Uterus (tissue), 3 donors: ENCODE measurements at regions not wholly inside any gene's neighbourhood (a gene's known extent, or its start where the extent isn't known, plus 50 kb on each side); places are given as distances from the start of the nearest gene placed in this dataset.

ENCODE experiments used
- DNase-seq, 2 donors: peaks; one replicate each; pipeline ENCODE4 v3.0.0-alpha.2; 2019 to 2020
- H3K27ac ChIP-seq, 2 donors: fragments of 200-600 bp; sonication (generic); 1 replicate in 1 of 2; 2 replicates in 1 of 2; pipeline ENCODE4 v1.5.1; 2016 to 2018
- H3K27me3 ChIP-seq, 2 donors: fragments of 200-600 bp; sonication (generic); one replicate each; pipeline ENCODE4 v1.5.1; 2018 to 2019; ENCODE audit warnings: control low read depth in 1 of 2
- H3K36me3 ChIP-seq, 2 donors: fragments of 200-600 bp; sonication (generic); one replicate each; pipeline ENCODE4 v1.5.1; 2019; ENCODE audit warnings: control low read depth in 1 of 2
- H3K4me1 ChIP-seq, 2 donors: fragments of 200-600 bp; sonication (generic); one replicate each; pipeline ENCODE4 v1.5.1; 2018 to 2019; ENCODE audit warnings: control low read depth in 1 of 2
- H3K4me3 ChIP-seq, 2 donors: fragments of 200-600 bp; sonication (generic); 1 replicate in 1 of 2; 2 replicates in 1 of 2; pipeline ENCODE4 v1.5.1; 2018 to 2019; ENCODE audit warnings: mild to moderate bottlenecking in 1 of 2
- H3K9me3 ChIP-seq, 2 donors: fragments of 200-600 bp; sonication (generic); one replicate each; pipeline ENCODE4 v1.5.1; 2019; ENCODE audit warnings: control low read depth in 1 of 2
- POLR2A ChIP-seq, 2 donors: fragments of 450-650 bp; IDR thresholded peaks; one replicate each; pipeline ENCODE4 v1.6.1; 2016; ENCODE audit warnings: antibody characterized with exemption in 2 of 2, mild to moderate bottlenecking in 1 of 2, moderate library complexity in 1 of 2
- intact Hi-C: fragments of 100-400 bp; cut with DNase I; formaldehyde crosslinking; loops from one replicate; pipeline ENCODE4 v1.15.1; 2023; ENCODE audit warnings: low total_unique reads
- TF ChIP-seq, protein P1 (sequence below), 4 experiments: fragments of 200-600 bp in 2 of 4; fragments of 450-650 bp in 2 of 4; sonication (generic) in 2 of 4; IDR thresholded peaks; one replicate each; pipeline ENCODE4 v1.5.1; 2016 to 2019; ENCODE audit warnings: antibody characterized with exemption in 4 of 4, mild to moderate bottlenecking in 2 of 4, moderate library complexity in 1 of 4
- donor health status: DM: yes; HTN: yes; CAD: no.

DNA sequence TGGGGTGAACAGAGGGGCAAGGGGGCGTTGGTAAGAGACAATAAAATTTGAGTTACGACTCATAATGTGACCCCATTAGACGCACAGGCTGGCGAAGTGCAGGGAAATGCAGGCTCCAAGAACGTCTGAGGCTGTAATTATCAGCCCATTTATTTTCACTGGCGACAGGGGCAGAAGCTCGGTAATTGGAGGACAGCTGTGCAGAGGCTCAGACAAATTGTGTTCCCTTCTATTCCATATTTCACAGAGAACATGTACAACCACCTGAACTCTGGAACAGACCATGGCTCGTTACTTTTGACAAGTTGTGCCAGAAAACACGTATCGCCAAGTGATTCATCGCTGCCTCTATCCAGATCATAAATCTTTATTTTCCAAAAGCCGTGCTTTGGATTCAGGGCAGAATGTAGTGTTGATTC is 137.3 kb upstream of the FRMD4A start:
- TF ChIP-seq, protein P1, sequence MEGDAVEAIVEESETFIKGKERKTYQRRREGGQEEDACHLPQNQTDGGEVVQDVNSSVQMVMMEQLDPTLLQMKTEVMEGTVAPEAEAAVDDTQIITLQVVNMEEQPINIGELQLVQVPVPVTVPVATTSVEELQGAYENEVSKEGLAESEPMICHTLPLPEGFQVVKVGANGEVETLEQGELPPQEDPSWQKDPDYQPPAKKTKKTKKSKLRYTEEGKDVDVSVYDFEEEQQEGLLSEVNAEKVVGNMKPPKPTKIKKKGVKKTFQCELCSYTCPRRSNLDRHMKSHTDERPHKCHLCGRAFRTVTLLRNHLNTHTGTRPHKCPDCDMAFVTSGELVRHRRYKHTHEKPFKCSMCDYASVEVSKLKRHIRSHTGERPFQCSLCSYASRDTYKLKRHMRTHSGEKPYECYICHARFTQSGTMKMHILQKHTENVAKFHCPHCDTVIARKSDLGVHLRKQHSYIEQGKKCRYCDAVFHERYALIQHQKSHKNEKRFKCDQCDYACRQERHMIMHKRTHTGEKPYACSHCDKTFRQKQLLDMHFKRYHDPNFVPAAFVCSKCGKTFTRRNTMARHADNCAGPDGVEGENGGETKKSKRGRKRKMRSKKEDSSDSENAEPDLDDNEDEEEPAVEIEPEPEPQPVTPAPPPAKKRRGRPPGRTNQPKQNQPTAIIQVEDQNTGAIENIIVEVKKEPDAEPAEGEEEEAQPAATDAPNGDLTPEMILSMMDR (IDR thresholded peaks at IDR 0.05) = no peak
- no peak for TF ChIP-seq POLR2A (IDR thresholded peaks at IDR 0.05)
- intact Hi-C loops = no loop called here
- H3K36me3 ChIP-seq = no peaks in the 10 kb centered on the region
- no peak overlapping the region for H3K27ac ChIP-seq
- no peak overlapping the region for H3K4me3 ChIP-seq
- no peaks in the 10 kb centered on the region for H3K27me3 ChIP-seq
- no peak for DNase-seq
- no peaks in the 10 kb centered on the region for H3K9me3 ChIP-seq
- H3K4me1 ChIP-seq = no peaks in the 10 kb centered on the region

DNA sequence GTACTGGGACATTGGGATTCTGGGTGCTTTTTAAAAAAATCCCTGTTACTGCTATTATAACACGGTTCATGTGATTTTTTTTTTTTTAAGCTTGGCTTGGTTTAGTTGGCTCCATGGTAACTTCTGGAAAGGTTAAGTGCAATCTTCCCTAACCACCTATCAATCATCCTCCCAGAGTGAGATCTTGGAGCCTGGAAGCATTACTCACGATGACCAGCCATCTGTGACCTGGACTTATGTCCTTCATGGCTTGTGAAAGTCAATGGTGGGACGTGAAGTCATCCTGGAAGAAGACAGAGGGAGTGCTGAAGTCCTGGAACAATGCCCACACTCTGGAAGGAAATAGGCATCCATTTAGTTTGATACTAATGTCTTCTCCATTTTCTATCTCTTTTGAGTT is 135.5 kb upstream of the FRMD4A start:
- intact Hi-C loops = no loop called here
- Histone ChIP-seq H3K4me3 (no peak overlapping the region), H3K4me1 (no peaks in the 10 kb centered on the region), H3K27ac (no peak overlapping the region), H3K27me3 (no peaks in the 10 kb centered on the region), H3K36me3 (no peaks in the 10 kb centered on the region), H3K9me3 (no peaks in the 10 kb centered on the region)
- DNase-seq = no peak
- TF ChIP-seq POLR2A (IDR thresholded peaks at IDR 0.05) = no peak
- TF ChIP-seq, protein P1 (IDR thresholded peaks at IDR 0.05) = no peak

DNA sequence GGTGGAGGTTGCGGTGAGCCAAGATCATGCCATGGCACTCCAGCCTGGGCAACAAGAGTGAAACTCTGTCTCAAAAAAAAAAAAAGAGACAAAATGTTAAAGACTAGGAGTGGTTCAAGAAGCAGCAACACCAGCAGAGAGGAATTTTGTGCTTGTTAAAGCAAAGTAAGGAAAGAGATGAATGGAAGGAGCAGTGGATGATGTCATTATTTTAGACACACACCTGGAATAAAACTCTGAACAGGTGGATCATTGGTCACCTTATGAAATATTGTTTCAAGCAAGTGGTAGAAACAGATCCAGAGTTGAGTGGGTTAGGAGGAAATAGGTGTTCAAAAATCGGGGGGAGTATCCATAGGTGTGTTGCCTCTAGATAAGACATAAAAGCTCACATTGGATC is 129.7 kb upstream of the FRMD4A start:
- Histone ChIP-seq H3K9me3 (no peaks in the 10 kb centered on the region), H3K27me3 (no peaks in the 10 kb centered on the region), H3K4me3 (no peak overlapping the region), H3K27ac (no peak overlapping the region), H3K4me1 (no peaks in the 10 kb centered on the region), H3K36me3 (no peaks in the 10 kb centered on the region)
- TF ChIP-seq POLR2A (IDR thresholded peaks at IDR 0.05) = no peak
- TF ChIP-seq, protein P1 (IDR thresholded peaks at IDR 0.05) = no peak
- DNase-seq = no peak
- intact Hi-C loops = no loop called here

DNA sequence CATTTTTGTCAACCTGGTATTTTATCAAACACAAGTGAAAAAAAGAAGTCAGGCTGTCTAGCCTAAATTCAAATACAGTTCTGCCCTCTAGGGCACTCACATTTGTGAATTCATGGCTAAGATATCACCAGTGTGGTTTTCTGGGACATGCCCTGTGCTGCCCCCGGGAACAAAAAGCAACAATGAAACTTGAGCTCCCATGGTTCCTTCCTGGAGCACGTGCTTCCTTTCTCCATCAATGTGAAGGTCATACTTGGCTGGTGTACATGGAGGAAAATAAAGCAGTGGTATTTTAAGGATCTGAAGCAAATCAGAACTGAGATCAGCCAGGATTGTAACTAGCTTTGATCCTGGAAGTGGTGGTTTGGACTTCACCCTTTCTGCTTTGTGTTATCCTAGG is 128.9 kb upstream of the FRMD4A start:
- intact Hi-C loops = no loop called here
- H3K27ac ChIP-seq = no peak overlapping the region
- H3K4me3 ChIP-seq = no peak overlapping the region
- H3K9me3 ChIP-seq = no peaks in the 10 kb centered on the region
- no peaks in the 10 kb centered on the region for H3K27me3 ChIP-seq
- DNase-seq = no peak
- no peaks in the 10 kb centered on the region for H3K4me1 ChIP-seq
- no peaks in the 10 kb centered on the region for H3K36me3 ChIP-seq
- TF ChIP-seq, protein P1 (IDR thresholded peaks at IDR 0.05) = no peak
- TF ChIP-seq POLR2A (IDR thresholded peaks at IDR 0.05) = no peak

DNA sequence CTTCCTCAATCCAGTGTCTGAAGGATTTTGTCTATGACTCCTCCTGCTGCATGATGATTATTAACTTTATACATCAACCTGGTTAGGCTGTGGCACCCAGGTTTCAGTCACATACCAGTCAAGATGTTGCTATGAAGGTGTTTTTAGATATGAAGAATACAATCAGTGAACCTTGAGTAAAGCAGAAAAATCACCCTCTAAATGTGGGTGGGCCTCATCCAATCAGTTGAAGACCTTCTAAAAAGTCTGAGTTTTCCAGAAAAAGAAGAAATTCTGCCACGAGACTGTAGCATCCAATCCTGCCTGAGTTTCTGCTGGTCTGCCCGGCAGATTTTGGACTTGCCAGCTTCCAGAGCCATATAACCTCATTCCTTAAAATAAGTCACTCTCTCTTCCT is 126.1 kb upstream of the FRMD4A start:
- H3K4me3 ChIP-seq = no peak overlapping the region
- no peak for DNase-seq
- H3K4me1 ChIP-seq = no peaks in the 10 kb centered on the region
- no peaks in the 10 kb centered on the region for H3K27me3 ChIP-seq
- no peak overlapping the region for H3K27ac ChIP-seq
- intact Hi-C loops = no loop called here
- no peak for TF ChIP-seq POLR2A (IDR thresholded peaks at IDR 0.05)
- TF ChIP-seq, protein P1 (IDR thresholded peaks at IDR 0.05) = no peak
- no peaks in the 10 kb centered on the region for H3K36me3 ChIP-seq
- H3K9me3 ChIP-seq = no peaks in the 10 kb centered on the region
